HepG2 (cell line): ENCODE measurements at regions not wholly inside any gene's neighbourhood (a gene's known extent, or its start where the extent isn't known, plus 50 kb on each side); places are given as distances from the start of the nearest gene placed in this dataset.

Experiments
- ATAC-seq: fragments of 200-7000 bp; cut with Tn5 transposase; 3 replicates; pipeline ENCODE4 v1.9.1; 2020; ENCODE audit warnings: mild to moderate bottlenecking, moderate library complexity
- BruUV-seq: library from RNA; stranded (reverse); fragments of 400-500 nt; replicated peaks from 2 replicates; lab custom pipeline; 2021; lab: Mats Ljungman, UMichigan
- CTCF ChIA-PET: fragments of 300-600 bp; formaldehyde crosslinking; extraction: SDS; loops from one replicate; lab custom pipeline; 2021; ENCODE audit warnings: low total read pairs, inconsistent platforms, low intra/inter-chr PET ratio; lab: Yijun Ruan, JAX
- POLR2A ChIA-PET: fragments of 350-600 bp; sonication (Branson Sonifier 250); formaldehyde crosslinking; loops from one replicate; lab custom pipeline; 2020; ENCODE audit warnings: antibody characterized with exemption, inconsistent platforms; lab: Yijun Ruan, JAX
- DNase-seq: peaks from one replicate; pipeline ENCODE4 v3.0.0-alpha.2; 2015; ENCODE audit warnings: low spot score
- FAIRE-seq: peaks from 3 replicates; lab custom pipeline; 2011; peaks lifted over from hg19 to GRCh38; lab: Jason Lieb, UNC
- H2AFZ ChIP-seq: one replicate; pipeline ENCODE4 v1.6.1; 2011; ENCODE audit warnings: low read length, inconsistent platforms
- H3K27ac ChIP-seq: fragments of 300-600 bp; 3 replicates; pipeline ENCODE4 v1.8.0; 2011; ENCODE audit warnings: mixed run types, mild to moderate bottlenecking, mixed read lengths, low read length, inconsistent platforms; ENCODE audit not compliant: insufficient read depth; ENCODE audit errors: extremely low read length
- H3K27me3 ChIP-seq, 2 experiments: fragments of 200-600 bp in 1 of 2; 2 replicates in 1 of 2; 3 replicates in 1 of 2; pipeline versions ENCODE4 v1.6.0 to v1.8.0; 2011; ENCODE audit warnings: low read length in 2 of 2, mild to moderate bottlenecking in 2 of 2, moderate library complexity in 2 of 2, inconsistent platforms in 1 of 2; ENCODE audit not compliant: insufficient read depth in 2 of 2, control insufficient read depth in 1 of 2
- H3K36me3 ChIP-seq, 2 experiments: fragments of 200-600 bp in 1 of 2; replicated peaks in 1 of 2; 2 replicates in 1 of 2; 3 replicates in 1 of 2; pipeline versions ENCODE4 v1.5.1 to v1.8.0; 2011; ENCODE audit warnings: low read length in 2 of 2, inconsistent platforms in 1 of 2; ENCODE audit not compliant: insufficient read depth in 2 of 2, control insufficient read depth in 1 of 2
- H3K4me1 ChIP-seq: 2 replicates; pipeline ENCODE4 v1.5.1; 2012; ENCODE audit warnings: low read length, inconsistent platforms; ENCODE audit not compliant: insufficient read depth
- H3K4me2 ChIP-seq: 2 replicates; pipeline ENCODE4 v1.6.0; 2011; ENCODE audit warnings: low read depth, low read length, inconsistent platforms
- H3K4me3 ChIP-seq, 3 experiments: fragments of 200-600 bp in 1 of 3; sonication (generic), shearing (Covaris generic) in 1 of 3; replicated peaks in 1 of 3; 2 replicates each; pipeline ENCODE4 v1.5.1; 2011 to 2016; ENCODE audit warnings: low read length in 3 of 3, inconsistent platforms in 2 of 3, low read depth in 2 of 3, mild to moderate bottlenecking in 2 of 3, control low read depth in 1 of 3, mixed read lengths in 1 of 3; ENCODE audit not compliant: insufficient read depth in 1 of 3
- H3K79me2 ChIP-seq: one replicate; pipeline ENCODE4 v1.6.1; 2011; ENCODE audit warnings: low read length, inconsistent platforms; ENCODE audit not compliant: insufficient read depth
- H3K9ac ChIP-seq: 2 replicates; pipeline ENCODE4 v1.6.0; 2011; ENCODE audit warnings: mild to moderate bottlenecking, low read depth, low read length, inconsistent platforms; ENCODE audit not compliant: insufficient read depth
- H3K9me3 ChIP-seq: 2 replicates; pipeline ENCODE4 v1.5.1; 2012; ENCODE audit warnings: mild to moderate bottlenecking, low read length
- H4K20me1 ChIP-seq: 2 replicates; pipeline ENCODE4 v1.6.0; 2011; ENCODE audit warnings: inconsistent platforms, mild to moderate bottlenecking, low read length, moderate library complexity; ENCODE audit not compliant: insufficient read depth
- AHDC1 ChIP-seq: sonication (generic); formaldehyde crosslinking; IDR thresholded peaks from 2 replicates; pipeline ENCODE4 v1.5.1; 2020; ENCODE audit warnings: mild to moderate bottlenecking, missing genetic modification reagents, borderline replicate concordance
- ERF ChIP-seq: IDR thresholded peaks from 2 replicates; pipeline ENCODE4 v1.6.1; 2018; ENCODE audit warnings: missing biosample characterization, missing genetic modification reagents
- FIP1L1 ChIP-seq: fragments of 200-400 bp; formaldehyde crosslinking; IDR thresholded peaks from 2 replicates; pipeline ENCODE4 v1.6.1; 2018; ENCODE audit warnings: low read depth, mild to moderate bottlenecking, low read length, moderate library complexity, borderline replicate concordance; ENCODE audit not compliant: insufficient read depth
- HOXA5 ChIP-seq: sonication (generic); formaldehyde crosslinking; IDR thresholded peaks from 2 replicates; pipeline ENCODE4 v1.4.0; 2020; ENCODE audit warnings: missing genetic modification reagents
- KDM1A ChIP-seq: IDR thresholded peaks from 2 replicates; pipeline ENCODE4 v1.6.1; 2016; ENCODE audit warnings: missing compliant biosample characterization
- RBM39 ChIP-seq: fragments of 200-400 bp; formaldehyde crosslinking; IDR thresholded peaks from one replicate; pipeline ENCODE4 v1.6.1; 2018; ENCODE audit warnings: antibody characterized with exemption, mild to moderate bottlenecking, low read depth, low read length; ENCODE audit not compliant: poor library complexity, severe bottlenecking
- TEAD3 ChIP-seq: optimal IDR thresholded peaks from 2 replicates; pipeline ENCODE3; 2016; ENCODE audit warnings: borderline replicate concordance
- ZC3H13 ChIP-seq: sonication (generic); formaldehyde crosslinking; IDR thresholded peaks from 2 replicates; pipeline ENCODE4 v1.8.1; 2023; ENCODE audit warnings: mild to moderate bottlenecking, missing genetic modification reagents, moderate library complexity
- ZNF441 ChIP-seq: sonication (generic); formaldehyde crosslinking; IDR thresholded peaks from 2 replicates; pipeline ENCODE4 v1.7.0; 2021; ENCODE audit warnings: missing genetic modification reagents, borderline replicate concordance
- ZNF557 ChIP-seq: sonication (generic); formaldehyde crosslinking; IDR thresholded peaks from 2 replicates; pipeline ENCODE4 v1.4.0; 2020; ENCODE audit warnings: missing genetic modification reagents
- ZNF646 ChIP-seq: sonication (generic); formaldehyde crosslinking; IDR thresholded peaks from 2 replicates; pipeline ENCODE4 v1.9.0; 2021; ENCODE audit warnings: mild to moderate bottlenecking, missing genetic modification reagents
- ZNF841 ChIP-seq: sonication (generic); formaldehyde crosslinking; IDR thresholded peaks from 2 replicates; pipeline ENCODE4 v1.8.1; 2023; ENCODE audit warnings: missing genetic modification reagents, borderline replicate concordance
- WGBS: methylation state at CpG from one replicate; pipeline ENCODE4 v1.1.6; 2017; ENCODE audit warnings: low lambda C conversion rate; 5-methylcytosine and 5-hydroxymethylcytosine counted together
- in situ Hi-C: cut with HindIII; loops from 2 replicates; pipeline ENCODE4 v1.10.0; 2017; ENCODE audit warnings: low pct_unique_long_range_greater_than_20kb; ENCODE audit not compliant: extremely low pct_ligation_motif_present
- intact Hi-C: fragments of 100-400 bp; cut with micrococcal nuclease; formaldehyde crosslinking; loops from one replicate; pipeline ENCODE4 v1.10.0; 2022; ENCODE audit not compliant: unreplicated experiment

- TF ChIP-seq FIP1L1: no peak
- no peak for TF ChIP-seq HOXA5 (CRISPR knock-in tag)
Observed at GRCh38 chr11:129580278-129580677, 204.6 kb downstream of the BARX2 start (continued).

GRCh38 chr11:129584316-129584715, 208.7 kb downstream of the BARX2 start:
- intact Hi-C loops (no loop called here), in situ Hi-C loops (no loop called here)
- POLR2A ChIA-PET: no interaction called here
- no peak overlapping the region for H3K4me2 ChIP-seq
- no peak overlapping the region for H3K27ac ChIP-seq
- H3K9me3 ChIP-seq: no peaks in the 10 kb centered on the region
- H2AFZ ChIP-seq: no peak overlapping the region
- CTCF ChIA-PET: no interaction called here
- H3K9ac ChIP-seq: no peak overlapping the region
- H4K20me1 ChIP-seq: no peaks in the 10 kb centered on the region
- ATAC-seq: no peak
- H3K36me3 ChIP-seq: no peaks in the 10 kb centered on the region
- FAIRE-seq: no peak
- no peaks in the 10 kb centered on the region for H3K79me2 ChIP-seq
- no TSS peak for BruUV-seq
- 4% methylated on average over 6 of the region's 6 CpGs for WGBS
- H3K4me3 ChIP-seq: no peak overlapping the region
- H3K4me1 ChIP-seq: no peaks in the 10 kb centered on the region
- H3K27me3 ChIP-seq: peaks cover 2 to 21% of the 10 kb centered on the region in 2 experiments; a peak in 3 of 5 replicates
- DNase-seq: no peak
- TF ChIP-seq ZNF441 (no peak), ZNF646 (CRISPR knock-in tag) (no peak), AHDC1 (no peak), ZC3H13 (CRISPR knock-in tag) (no peak), TEAD3 (no peak), ZNF841 (no peak), ERF (CRISPR knock-in tag) (no peak), KDM1A (CRISPR knock-in tag) (no peak), RBM39 (no peak), ZNF557 (CRISPR knock-in tag) (no peak)
